ENCODE measurements at regions not wholly inside any gene's neighbourhood (a gene's known extent, or its start where the extent isn't known, plus 50 kb on each side); places are given as distances from the start of the nearest gene placed in this dataset.

DNA sequence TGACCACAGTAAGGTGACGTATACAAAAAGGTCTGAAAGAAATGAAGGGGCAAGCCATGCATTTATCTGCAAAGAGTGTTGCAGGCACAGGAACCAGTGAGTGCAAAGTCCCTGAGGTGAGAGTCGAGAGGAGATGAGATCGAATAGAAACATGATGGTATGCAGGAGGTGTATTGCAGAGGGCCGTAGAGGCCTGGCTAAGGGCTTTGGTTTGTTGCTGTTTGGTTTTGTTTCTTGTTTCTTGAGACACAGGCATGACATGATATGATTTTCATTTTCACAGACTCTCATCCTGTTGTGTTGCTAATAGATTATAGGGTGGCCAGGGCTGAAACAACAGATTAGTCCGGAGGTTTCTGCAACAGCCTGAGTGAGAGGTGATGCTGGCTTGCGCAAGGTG, 80.4 kb downstream of the HSPH1 start:
- no peak for DNase-seq (ENCODE audit: low read depth in 2 of 2)

DNA sequence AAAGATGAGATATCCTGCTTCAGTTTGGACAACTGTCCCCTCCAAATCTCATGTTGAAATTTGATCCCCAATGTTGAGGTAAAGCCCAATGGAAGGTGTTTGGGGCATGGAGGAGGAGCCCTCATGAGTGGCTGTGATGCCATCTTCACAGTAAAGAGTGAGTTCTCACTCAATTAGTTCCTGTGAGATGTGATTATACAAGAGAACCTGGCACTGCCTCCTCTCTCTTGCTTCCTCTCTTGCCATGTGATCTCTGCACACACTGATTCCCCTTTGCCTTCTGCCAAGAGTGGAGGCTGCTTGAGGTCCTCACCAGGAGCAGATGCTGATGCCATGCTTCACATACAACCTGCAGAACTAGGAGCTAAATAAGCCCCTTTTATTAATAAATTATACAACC, 86.9 kb downstream of the HSPH1 start:
- DNase-seq (ENCODE audit: low read depth in 2 of 2) = no peak

DNA sequence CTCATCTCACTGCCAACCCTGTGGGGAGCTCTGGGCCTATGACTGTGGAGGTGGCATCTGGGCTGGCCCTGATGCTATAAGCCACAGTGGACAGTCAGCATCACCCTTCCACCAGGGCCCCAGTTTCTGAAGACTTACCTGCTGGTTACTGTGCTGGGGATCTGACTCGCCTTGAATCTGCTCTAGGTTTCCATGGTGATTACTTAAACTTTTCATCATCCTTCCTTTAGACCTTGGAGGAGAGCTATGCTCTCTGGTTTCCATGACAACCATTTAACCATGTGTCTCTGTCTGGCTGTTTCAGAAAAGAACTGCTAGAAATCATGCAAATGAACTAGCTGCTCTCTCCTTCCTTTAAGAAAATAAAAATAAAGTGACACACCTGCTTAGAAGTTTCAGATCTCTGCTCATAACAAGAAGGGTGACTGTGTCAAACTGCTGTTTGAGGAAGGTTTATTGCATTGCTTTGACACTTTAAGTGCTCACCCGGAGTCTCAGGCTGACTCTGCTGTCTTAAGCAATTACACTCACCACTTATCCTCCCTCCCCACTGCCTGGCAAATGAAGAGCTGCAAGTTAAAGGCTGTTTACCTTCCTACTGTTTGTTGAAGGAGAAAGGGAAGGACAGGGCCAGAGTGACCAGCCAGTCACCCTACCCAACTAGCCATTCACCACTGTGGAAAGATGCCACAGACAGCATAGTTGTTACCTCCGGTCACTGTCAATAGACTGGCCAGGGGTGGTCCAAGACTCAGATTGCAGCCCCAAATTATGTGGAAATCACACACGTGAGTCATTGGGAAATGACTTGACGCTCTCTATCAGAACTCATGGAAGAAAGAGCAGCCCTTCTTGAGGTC, 87.6 kb downstream of the HSPH1 start:
- no peak for DNase-seq (ENCODE audit: low read depth in 2 of 2)

DNA sequence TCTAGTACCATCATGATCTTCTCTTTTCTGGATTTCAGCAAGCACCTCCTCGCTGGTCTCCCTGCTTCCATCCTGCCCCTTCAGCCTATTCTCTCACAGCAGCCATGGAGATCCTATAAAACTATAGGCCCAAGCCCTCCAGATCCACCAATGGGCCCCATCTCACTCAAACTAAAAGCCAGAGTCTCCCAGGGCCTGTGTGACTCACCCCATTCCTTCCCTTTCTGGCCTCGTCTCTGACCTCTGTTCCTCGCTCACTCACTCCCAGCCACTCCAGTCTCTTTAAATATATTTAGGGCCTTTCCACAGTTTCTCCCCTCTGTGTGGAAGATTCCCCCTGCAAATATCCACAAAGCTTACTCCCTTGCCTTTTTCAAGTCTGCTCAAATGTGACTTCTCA, 89.7 kb downstream of the HSPH1 start:
- no peak for DNase-seq (ENCODE audit: low read depth in 2 of 2)

DNA sequence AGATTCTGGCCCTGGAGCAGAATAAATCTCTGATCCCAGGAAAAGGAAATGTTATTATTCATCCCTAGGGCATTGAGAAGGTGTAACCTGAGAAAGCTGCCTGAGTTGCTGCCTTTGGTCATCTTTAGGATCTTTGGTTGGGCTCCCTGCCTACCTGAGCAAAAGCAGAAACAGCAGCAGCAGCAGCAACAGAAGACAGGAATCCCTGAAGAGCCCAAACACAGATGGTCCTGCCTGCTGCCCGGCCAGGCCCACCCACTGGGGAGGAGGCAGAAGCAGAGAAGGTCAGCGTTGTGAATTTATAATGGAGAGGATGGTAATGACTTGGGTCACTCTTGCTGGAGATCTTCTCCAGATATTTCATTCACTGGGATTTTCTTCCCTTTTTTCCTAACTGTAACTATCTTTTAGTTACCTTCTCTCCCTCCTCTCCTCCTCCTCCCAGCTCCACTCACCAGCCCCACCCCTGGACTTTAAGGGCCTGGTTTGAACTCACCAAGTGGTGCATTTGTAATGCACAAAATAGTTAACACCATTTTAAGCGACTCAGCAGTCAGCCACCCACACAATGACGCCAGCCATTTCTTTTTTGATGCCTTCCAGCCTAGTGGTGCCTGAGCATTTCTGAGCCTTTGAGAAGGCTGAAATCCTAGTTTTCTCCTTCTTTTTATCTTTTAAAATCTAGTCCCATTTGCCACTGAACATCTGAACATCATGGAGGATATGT, 91.7 kb downstream of the HSPH1 start:
- no peak for DNase-seq (ENCODE audit: low read depth in 2 of 2)

DNA sequence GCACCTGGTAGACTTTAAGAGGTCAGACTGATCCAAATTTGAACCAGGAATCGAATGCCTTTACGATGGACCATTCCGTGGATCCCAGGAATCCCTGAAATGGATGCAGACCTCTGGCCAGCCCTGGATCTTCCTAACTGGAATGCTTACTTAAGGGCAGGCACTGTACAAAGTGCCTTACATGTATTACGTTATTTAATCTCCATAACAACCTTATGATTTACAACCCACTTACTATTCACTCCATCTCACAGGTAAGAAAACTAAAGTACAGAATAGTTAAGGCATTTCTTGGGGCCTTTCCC, 93.6 kb downstream of the HSPH1 start:
- no peak for DNase-seq (ENCODE audit: low read depth in 2 of 2)

DNA sequence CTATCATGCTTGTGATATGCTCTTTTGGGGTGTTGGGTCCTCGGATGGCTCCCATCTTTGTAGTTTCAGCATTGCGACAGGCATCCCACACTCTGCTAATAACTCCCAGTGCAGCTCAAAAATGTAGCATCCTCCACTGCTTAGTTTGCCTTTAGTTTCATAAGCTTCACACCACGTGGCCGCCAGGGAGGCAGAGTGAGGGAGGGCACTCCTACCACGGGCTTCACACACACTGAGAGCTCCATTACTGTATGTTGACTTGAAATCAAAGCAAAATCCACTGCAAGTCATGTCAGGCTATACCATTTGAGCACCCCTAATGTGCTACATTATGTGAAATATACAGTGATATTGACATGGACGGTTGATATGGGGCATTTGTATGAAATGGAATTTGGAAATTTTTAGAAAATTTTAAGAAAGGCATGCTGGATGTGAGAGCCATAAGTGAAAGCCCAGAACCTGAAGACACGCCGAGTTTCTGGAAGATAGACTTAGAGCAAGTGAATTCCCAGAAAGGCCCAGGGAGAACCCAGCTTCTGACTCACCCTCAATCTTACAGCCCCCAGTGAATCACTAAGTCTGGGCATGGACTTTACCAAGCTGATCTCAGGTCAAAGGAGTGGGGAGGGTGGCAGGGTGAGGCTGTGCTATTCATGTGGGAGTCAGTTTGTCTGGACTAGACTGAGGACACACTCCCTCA, 94.1 kb downstream of the HSPH1 start:
- peak in 1 of 2 donors; percentile 12 for DNase-seq (ENCODE audit: low read depth in 2 of 2)

DNA sequence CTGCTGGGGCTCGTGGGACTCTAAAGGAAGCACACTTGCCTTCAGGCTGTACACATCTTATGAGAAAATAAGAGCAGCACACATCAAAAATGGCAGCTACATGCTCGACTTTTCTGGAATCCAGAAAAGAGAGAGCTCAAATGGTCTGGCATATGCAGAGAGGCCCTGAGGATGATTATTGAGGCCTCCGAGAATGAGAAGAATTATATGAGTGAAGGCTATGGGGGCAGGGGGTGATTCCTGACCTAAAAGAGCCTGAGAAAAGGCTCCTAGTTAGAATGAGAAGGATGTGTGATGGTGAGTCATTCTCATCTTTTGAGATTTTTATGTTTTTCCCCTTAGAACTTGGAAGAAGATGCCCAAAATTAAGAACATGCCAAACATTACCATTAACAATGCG, 97.1 kb downstream of the HSPH1 start:
- no peak for DNase-seq (ENCODE audit: low read depth in 2 of 2)

DNA sequence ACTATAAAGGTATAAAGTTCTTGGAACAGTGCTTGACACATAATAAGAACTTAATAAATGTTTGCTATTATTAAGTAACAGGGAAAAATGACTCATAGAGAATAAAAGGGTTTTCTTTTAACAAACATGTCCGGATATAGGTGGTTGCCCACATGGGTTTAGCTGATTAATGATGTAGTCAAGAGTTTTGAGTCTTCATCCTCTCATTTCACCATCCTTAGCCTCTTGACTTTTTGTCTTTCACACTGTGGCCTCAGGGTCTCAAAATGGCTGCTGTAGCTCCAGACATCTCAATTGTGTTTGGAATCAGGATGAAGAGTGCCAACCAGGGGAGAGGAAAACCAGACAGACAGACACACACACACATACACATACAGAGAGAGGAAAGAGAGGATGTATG, 97.9 kb downstream of the HSPH1 start:
- no peak for DNase-seq (ENCODE audit: low read depth in 2 of 2)

DNA sequence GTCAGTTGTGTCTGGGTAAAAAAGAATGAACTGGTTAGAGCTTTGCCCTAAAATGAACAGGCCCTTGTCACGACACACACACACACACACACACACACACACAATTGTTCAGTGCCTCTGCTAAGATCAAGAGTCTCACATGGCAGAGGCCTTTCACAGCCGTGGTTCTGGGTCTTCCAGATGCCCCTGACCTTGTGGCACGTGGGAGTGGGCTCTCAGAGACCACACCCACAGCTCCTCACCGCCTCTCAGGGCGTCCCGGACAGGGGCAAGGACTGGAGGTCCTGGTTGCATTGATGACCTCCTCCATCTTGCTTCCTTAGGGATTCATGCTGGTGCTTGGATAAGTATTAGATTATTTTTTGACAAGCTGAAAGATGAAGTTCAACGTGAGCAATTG, 101.0 kb downstream of the HSPH1 start:
- DNase-seq (ENCODE audit: low read depth in 2 of 2) = no peak

DNA sequence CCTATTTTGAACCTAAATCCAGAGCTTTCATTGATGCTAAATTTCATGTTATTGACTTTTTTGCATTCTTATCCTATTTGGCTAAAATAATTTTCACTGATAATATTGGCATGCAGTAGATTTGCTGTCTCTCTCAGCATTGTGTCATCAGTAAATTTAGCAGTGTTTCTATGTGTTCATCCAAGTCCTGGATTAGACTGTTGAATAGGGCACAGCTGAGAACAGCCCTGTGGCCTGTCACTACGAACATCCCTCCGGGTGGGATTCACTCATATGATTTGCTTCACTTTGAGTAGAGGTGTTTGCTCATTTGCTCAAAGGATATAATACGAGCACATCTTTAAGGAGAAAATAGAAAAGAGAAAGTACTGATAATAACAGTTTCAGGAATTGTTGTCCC, 101.5 kb downstream of the HSPH1 start:
- DNase-seq (ENCODE audit: low read depth in 2 of 2) = no peak

DNA sequence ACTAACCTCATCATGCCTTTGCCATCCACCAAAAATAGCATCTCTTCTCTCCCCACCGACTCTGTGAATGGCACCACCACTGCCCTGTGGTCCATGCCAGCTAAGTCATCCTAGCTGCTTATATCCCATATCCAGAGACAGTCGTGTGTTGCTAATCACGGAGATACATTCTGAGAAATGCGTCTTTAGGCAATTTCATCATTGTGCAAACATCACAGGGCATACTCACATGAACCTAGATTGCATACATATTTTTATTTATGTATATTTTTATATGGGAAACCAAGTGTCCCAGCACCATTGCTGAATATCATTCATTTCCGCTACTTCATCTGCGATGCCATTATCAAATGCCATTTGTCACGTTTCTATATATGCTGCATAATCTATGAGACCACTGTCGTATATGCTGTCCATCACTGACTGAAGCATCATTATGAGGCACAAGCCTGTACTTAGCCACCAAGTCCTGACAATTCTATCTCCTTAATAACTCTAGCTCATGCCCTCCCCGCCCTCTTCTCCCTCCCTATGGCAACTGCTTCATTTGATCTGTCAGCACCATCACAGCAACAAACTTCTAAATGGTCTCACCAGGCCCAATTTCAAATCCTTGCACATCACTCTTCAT, 104.2 kb downstream of the HSPH1 start:
- no peak for DNase-seq (ENCODE audit: low read depth in 2 of 2)

DNA sequence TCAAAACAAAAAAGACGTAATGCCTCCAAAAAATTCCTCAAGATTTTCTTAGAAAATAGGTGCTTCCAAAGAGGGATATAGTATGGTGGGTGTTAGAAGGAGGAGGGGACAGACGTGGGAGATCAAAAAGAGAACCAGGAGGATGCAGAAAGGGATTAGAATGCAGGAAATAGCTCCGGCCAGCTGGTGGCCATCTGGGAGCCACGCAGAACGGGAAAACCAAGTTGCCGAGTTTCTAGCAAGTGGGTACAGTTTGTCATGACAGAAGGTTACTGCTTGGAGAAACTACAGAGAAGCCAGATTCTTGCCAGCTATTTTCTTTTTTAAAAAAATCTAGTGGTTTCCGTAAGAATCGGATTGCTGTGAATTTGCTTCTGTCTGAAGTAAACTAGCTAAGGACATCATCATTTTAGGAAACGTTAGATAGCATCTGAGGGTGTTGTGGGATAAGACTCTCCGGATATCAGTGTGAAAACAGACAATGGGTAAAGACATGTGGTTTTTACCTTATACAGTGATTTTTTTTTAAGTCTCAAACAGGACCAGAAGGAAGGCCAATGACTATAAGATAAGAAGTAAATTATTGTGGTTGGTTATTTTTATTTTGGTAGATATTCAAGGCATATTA, 104.9 kb downstream of the HSPH1 start:
- DNase-seq (ENCODE audit: low read depth in 2 of 2) = no peak

DNA sequence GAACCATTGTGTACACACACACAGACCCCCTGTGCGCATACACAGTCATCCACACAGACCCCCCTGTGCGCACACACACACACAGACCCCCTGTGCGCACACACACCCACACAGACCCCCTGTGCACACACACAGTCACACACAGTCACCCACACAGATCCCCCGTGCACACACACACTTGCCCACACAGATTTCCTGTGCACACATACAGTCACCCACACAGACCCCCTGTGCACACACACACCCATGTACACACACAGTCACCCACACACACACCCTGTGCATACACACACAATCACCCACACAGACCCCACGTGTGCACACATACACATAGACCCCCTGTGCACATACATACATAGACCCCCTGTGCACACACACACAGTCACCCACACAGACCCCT, 106.1 kb downstream of the HSPH1 start:
- DNase-seq (ENCODE audit: low read depth in 2 of 2) = no peak

DNA sequence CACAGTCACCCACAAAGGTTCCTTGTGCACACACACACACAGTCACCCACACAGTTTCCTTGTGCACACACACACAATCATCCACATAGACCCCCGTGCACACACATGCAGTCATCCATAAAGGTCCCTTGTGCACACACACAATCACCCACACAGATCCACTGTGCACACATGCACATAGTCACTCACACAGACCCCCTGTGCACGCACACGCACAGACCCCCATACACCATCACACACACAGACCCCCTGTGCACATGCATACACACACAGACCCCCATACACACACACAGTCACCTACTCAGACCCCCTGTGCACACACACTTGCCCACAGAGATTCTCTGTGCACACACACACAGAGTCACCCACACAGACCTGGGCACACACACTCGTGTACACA, 107.1 kb downstream of the HSPH1 start:
- no peak for DNase-seq (ENCODE audit: low read depth in 2 of 2)

DNA sequence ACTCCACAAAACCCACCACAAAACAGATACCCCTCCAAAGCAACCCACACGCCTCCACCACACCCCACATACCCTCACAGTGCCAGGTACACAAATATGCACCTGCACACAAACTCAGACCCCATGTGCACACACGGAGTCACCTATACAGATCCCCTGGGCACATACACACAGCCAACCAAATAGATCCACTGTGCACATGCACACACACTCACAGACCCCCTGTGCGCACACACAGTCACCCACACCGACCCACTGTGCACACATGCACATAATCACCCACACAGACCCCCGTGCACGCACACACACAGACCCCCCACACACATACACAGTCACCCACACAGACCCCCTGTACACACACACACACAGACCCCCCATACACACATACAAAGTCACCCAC, 107.8 kb downstream of the HSPH1 start:
- DNase-seq (ENCODE audit: low read depth in 2 of 2) = no peak

DNA sequence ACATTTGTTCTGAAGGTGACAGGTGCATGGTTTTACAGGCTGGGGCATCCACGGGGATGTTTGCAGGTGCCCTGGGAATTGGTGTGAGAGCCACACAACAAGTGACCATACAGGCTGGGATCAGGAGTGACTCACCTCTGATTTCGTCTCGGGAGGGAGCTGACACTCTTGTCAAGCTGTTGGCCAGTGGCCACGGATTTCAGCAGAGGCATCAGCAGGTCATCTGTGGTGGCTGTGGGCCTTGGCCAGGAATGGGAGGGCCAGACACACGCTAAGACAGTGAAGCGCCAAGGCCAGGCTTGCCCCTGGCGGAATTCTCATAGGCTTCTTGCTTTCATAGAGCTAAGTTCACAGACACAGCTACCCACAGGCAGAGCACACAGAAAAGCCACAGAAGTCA, 108.6 kb downstream of the HSPH1 start:
- DNase-seq (ENCODE audit: low read depth in 2 of 2) = no peak

DNA sequence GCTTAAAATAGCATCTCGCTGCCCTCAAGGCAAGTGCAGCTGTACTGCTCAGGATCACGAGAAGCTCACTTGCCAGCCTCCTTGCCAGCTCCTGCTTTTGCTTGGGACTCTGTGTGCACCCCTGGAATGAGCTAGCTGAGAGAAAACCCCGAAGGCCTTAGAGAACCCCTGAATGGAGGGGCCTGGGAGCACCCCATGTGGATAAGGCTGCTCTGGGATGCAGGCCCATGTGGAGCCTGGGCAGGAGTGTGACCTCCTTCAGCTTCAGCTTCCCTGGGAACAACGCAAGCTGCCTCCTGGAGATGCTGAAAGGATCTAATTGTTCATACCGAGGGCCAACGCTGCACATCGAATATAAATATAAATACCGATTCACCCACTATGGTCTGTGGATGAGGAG, 109.2 kb downstream of the HSPH1 start:
- DNase-seq (ENCODE audit: low read depth in 2 of 2) = no peak

DNA sequence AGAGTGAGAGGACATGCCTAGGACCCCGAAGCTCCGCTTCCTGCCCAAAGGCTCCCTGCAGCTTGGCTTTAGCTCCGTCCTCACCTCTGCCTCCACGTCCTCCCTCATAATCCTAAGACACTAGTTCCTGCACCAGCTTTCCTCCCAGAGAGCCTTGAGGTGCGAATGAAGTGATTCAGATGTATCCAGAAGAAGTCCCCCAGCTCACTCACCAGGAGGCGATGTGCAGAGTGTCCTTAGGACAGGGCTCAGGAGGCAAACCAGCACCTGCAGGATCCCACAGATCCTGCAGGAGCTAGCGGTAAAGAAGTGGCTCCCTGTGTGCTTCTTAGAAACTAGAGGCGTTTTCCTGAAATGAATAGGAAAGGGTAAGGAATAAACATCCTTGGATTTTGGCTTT, 109.7 kb downstream of the HSPH1 start:
- DNase-seq (ENCODE audit: low read depth in 2 of 2) = no peak

DNA sequence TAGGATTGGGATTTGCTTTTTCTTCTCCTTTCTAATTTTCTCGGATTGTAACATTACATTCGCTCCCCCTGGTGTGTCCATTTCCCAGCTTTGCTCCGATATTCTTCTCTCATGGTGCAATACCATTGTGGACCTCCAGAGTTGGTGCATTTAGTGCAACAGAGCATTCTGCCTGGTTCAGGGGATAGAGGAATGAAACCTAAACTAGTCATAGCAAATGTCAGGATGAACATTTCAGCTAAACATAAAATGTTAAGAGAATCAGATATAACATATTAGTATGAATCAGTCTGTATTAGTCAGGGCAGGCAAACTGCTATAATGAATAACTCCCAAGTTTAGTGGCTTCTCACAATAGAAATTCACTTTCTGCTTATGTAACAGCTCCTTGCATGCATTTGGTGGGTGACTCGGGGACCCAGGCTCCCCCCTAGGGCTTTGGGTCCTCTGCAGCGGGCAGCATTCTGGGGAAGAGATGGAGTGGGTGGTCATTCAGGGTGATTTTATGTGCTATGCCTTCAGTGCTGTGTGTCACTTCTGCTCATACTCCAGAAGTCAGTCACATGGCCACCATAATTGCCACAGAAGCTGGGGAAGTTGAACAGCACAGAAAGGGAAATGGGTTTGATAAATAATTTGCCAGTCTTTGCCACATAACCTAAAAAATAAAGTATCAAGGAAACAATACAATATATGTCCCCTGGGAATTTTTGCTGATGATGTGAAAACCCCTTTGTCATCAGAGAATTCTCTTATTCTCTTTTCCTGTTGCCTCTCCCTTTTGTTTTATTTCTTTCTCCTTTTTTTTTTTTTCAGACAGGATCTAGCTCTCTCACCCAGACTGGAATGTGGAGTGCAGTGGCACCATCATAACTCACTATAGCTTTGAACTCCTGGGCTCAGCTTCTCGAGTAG, 111.0 kb downstream of the HSPH1 start:
- no peak for DNase-seq (ENCODE audit: low read depth in 2 of 2)

DNA sequence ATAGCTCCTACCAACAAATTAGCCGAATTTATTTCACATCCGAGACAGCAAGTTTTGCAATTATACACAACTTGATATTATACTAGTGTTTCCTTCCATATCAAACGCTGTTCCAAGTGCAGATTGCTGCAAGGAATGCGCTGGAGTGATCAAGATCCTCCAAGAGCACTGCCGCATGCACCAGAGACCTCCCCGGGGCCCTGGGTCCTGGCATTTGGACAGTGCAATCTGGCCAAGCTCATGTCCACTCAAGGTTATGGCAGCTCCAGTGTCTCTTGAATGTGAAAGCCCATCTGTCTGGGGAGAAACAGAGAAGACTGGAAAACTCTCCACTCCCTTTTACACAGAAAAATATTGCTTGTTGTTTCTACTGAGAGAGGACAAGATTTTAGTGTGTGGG, 111.9 kb downstream of the HSPH1 start:
- DNase-seq (ENCODE audit: low read depth in 2 of 2) = no peak

All from stimulated activated CD8-positive, alpha-beta memory T cell treated with anti-CD3 and anti-CD28 coated beads, Interleukin-7, amount 100 ng/mL, for 4 hours (primary cell).